ENCODE measurements at regions not wholly inside any gene's neighbourhood (a gene's known extent, or its start where the extent isn't known, plus 50 kb on each side); places are given as distances from the start of the nearest gene placed in this dataset.

GRCh38 chr18:28332071-28332470, 155.1 kb upstream of the CDH2 start:
- Histone ChIP-seq H3K36me3 (no peaks in the 10 kb centered on the region), H3K4me3 (no peak overlapping the region), H3K27me3 (no peaks in the 10 kb centered on the region), H3K27ac (no peak overlapping the region), H3K4me1 (ENCODE audit: low read depth) (peaks cover 10% of the 10 kb centered on the region), H3K9me3 (ENCODE audit: low read depth) (no peaks in the 10 kb centered on the region)
- no peak for TF ChIP-seq CTCF (IDR thresholded peaks at IDR 0.05; ENCODE audit: low read depth, low read length)
- no peak for DNase-seq (ENCODE audit: low read depth in 1 of 2, low spot score in 1 of 2)

- DNase-seq (ENCODE audit: low read depth in 1 of 2, low spot score in 1 of 2), result no peak
- no peak for TF ChIP-seq CTCF (IDR thresholded peaks at IDR 0.05; ENCODE audit: low read depth, low read length)
- Histone ChIP-seq H3K9me3 (ENCODE audit: low read depth) (no peaks in the 10 kb centered on the region), H3K36me3 (no peaks in the 10 kb centered on the region), H3K4me3 (no peak overlapping the region), H3K4me1 (ENCODE audit: low read depth) (peaks cover 10% of the 10 kb centered on the region), H3K27ac (no peak overlapping the region), H3K27me3 (no peaks in the 10 kb centered on the region)
Observed at GRCh38 chr18:28331551-28331950, 154.6 kb upstream of the CDH2 start.

GRCh38 chr18:28313602-28314001, 136.7 kb upstream of the CDH2 start:
- no peaks in the 10 kb centered on the region for H3K36me3 ChIP-seq
- no peak for TF ChIP-seq CTCF (IDR thresholded peaks at IDR 0.05; ENCODE audit: low read depth, low read length)
- H3K27me3 ChIP-seq, result no peaks in the 10 kb centered on the region
- H3K4me1 ChIP-seq (ENCODE audit: low read depth), result no peaks in the 10 kb centered on the region
- no peak for DNase-seq (ENCODE audit: low read depth in 1 of 2, low spot score in 1 of 2)
- H3K27ac ChIP-seq, result no peak overlapping the region
- no peak overlapping the region for H3K4me3 ChIP-seq
- H3K9me3 ChIP-seq (ENCODE audit: low read depth), result no peaks in the 10 kb centered on the region

GRCh38 chr18:28288784-28289183, 111.9 kb upstream of the CDH2 start:
- Histone ChIP-seq H3K4me3 (no peak overlapping the region), H3K9me3 (ENCODE audit: low read depth) (no peaks in the 10 kb centered on the region), H3K27ac (no peak overlapping the region), H3K27me3 (no peaks in the 10 kb centered on the region), H3K36me3 (no peaks in the 10 kb centered on the region), H3K4me1 (ENCODE audit: low read depth) (no peaks in the 10 kb centered on the region)
- TF ChIP-seq CTCF (IDR thresholded peaks at IDR 0.05; ENCODE audit: low read depth, low read length), result no peak
- no peak for DNase-seq (ENCODE audit: low read depth in 1 of 2, low spot score in 1 of 2)

- H3K9me3 ChIP-seq (ENCODE audit: low read depth), result no peaks in the 10 kb centered on the region
- H3K36me3 ChIP-seq, result no peaks in the 10 kb centered on the region
- no peaks in the 10 kb centered on the region for H3K4me1 ChIP-seq (ENCODE audit: low read depth)
- no peak overlapping the region for H3K4me3 ChIP-seq
- DNase-seq (ENCODE audit: low read depth in 1 of 2, low spot score in 1 of 2), result no peak
- no peak overlapping the region for H3K27ac ChIP-seq
- H3K27me3 ChIP-seq, result no peaks in the 10 kb centered on the region
- no peak for TF ChIP-seq CTCF (IDR thresholded peaks at IDR 0.05; ENCODE audit: low read depth, low read length)
Observed at GRCh38 chr18:28287146-28287545, 110.2 kb upstream of the CDH2 start.

GRCh38 chr18:28284132-28284531, 107.2 kb upstream of the CDH2 start:
- no peak for DNase-seq (ENCODE audit: low read depth in 1 of 2, low spot score in 1 of 2)
- no peak for TF ChIP-seq CTCF (IDR thresholded peaks at IDR 0.05; ENCODE audit: low read depth, low read length)
- no peak overlapping the region for H3K27ac ChIP-seq

More at GRCh38 chr18:28284132-28284531, 107.2 kb upstream of the CDH2 start:
- Histone ChIP-seq H3K36me3 (no peaks in the 10 kb centered on the region), H3K27me3 (no peaks in the 10 kb centered on the region), H3K4me1 (ENCODE audit: low read depth) (no peaks in the 10 kb centered on the region), H3K9me3 (ENCODE audit: low read depth) (no peaks in the 10 kb centered on the region), H3K4me3 (no peak overlapping the region)
